BE2C (cell line): ENCODE measurements at regions not wholly inside any gene's neighbourhood (a gene's known extent, or its start where the extent isn't known, plus 50 kb on each side); places are given as distances from the start of the nearest gene placed in this dataset.

Source experiments
- DNase-seq: peaks from one replicate; pipeline ENCODE4 v3.0.0-alpha.2; 2020
- H3K27me3 ChIP-seq: fragments of 250-450 bp; sonication (Bioruptor Pico); 2 replicates; pipeline ENCODE4 v1.5.1; 2020; ENCODE audit warnings: mild to moderate bottlenecking
- H3K36me3 ChIP-seq: fragments of 250-450 bp; sonication (Bioruptor Pico); 2 replicates; pipeline ENCODE4 v1.5.1; 2020; ENCODE audit warnings: mild to moderate bottlenecking
- H3K4me1 ChIP-seq: fragments of 250-450 bp; sonication (Bioruptor Pico); 2 replicates; pipeline ENCODE4 v1.5.1; 2020
- H3K4me3 ChIP-seq: 2 replicates; pipeline ENCODE4 v1.5.1; 2011; ENCODE audit warnings: low read depth, low read length
- H3K9me3 ChIP-seq: fragments of 250-450 bp; sonication (Bioruptor Pico); 2 replicates; pipeline ENCODE4 v1.5.1; 2020
- CTCF ChIP-seq: IDR thresholded peaks from 2 replicates; pipeline ENCODE4 v1.5.1; 2012; ENCODE audit warnings: mild to moderate bottlenecking, low read depth, low read length

- Histone ChIP-seq H3K27me3 (no peaks in the 10 kb centered on the region), H3K36me3 (peaks cover 35% of the 10 kb centered on the region), H3K4me1 (peaks cover 21% of the 10 kb centered on the region), H3K4me3 (peak overlapping the region; percentile 90), H3K9me3 (no peaks in the 10 kb centered on the region)
- DNase-seq: no peak
- no peak for TF ChIP-seq CTCF
Observed at GRCh38 chr4:41363384-41363981, 106.8 kb downstream of the UCHL1 start.

GRCh38 chr4:41364876-41365275, 108.1 kb downstream of the UCHL1 start:
- no peak for TF ChIP-seq CTCF
- H3K9me3 ChIP-seq: no peaks in the 10 kb centered on the region
- no peaks in the 10 kb centered on the region for H3K27me3 ChIP-seq
- H3K36me3 ChIP-seq: peaks cover 42% of the 10 kb centered on the region
- DNase-seq: no peak
- H3K4me3 ChIP-seq: no peak overlapping the region
- peaks cover 11% of the 10 kb centered on the region for H3K4me1 ChIP-seq

- Histone ChIP-seq H3K36me3 (peaks cover 46% of the 10 kb centered on the region), H3K9me3 (no peaks in the 10 kb centered on the region), H3K27me3 (no peaks in the 10 kb centered on the region), H3K4me1 (peaks cover 11% of the 10 kb centered on the region), H3K4me3 (no peak overlapping the region)
- DNase-seq: no peak
- TF ChIP-seq CTCF: no peak
Observed at GRCh38 chr4:41365681-41366080, 109.0 kb downstream of the UCHL1 start.

- DNase-seq: no peak
- Histone ChIP-seq H3K9me3 (no peaks in the 10 kb centered on the region; the same call in 1 of the 2 replicates), H3K4me3 (no peak overlapping the region), H3K4me1 (peaks cover 12% of the 10 kb centered on the region), H3K36me3 (peaks cover 51% of the 10 kb centered on the region), H3K27me3 (no peaks in the 10 kb centered on the region)
- TF ChIP-seq CTCF: no peak
Observed at GRCh38 chr4:41366911-41367517, 110.3 kb downstream of the UCHL1 start.

GRCh38 chr4:41369680-41370079, 113.0 kb downstream of the UCHL1 start:
- Histone ChIP-seq H3K36me3 (peaks cover 56% of the 10 kb centered on the region), H3K4me1 (peaks cover 12% of the 10 kb centered on the region), H3K9me3 (no peaks in the 10 kb centered on the region; the same call in 1 of the 2 replicates), H3K27me3 (no peaks in the 10 kb centered on the region), H3K4me3 (no peak overlapping the region)
- TF ChIP-seq CTCF: no peak
- DNase-seq: no peak

- no peak overlapping the region for H3K4me3 ChIP-seq
- peaks cover 40% of the 10 kb centered on the region for H3K36me3 ChIP-seq
- no peak for DNase-seq
- H3K9me3 ChIP-seq: no peaks in the 10 kb centered on the region; the same call in 1 of the 2 replicates
- H3K27me3 ChIP-seq: no peaks in the 10 kb centered on the region
- TF ChIP-seq CTCF: no peak
- peaks cover 9% of the 10 kb centered on the region for H3K4me1 ChIP-seq
Observed at GRCh38 chr4:41373221-41373620, 116.5 kb downstream of the UCHL1 start.
